Naive thymus-derived CD8-positive, alpha-beta T cell (primary cell): ENCODE measurements at regions not wholly inside any gene's neighbourhood (a gene's known extent, or its start where the extent isn't known, plus 50 kb on each side); places are given as distances from the start of the nearest gene placed in this dataset.

Source experiments
- ATAC-seq, 2 donors: fragments of 150-1000 bp; cut with Tn5 transposase in 1 of 2; sonication (Bioruptor Pico), chemical (Tn5 transposase) in 1 of 2; 1 replicate in 1 of 2; 2 replicates in 1 of 2; pipeline ENCODE4 v1.10.0; 2021; ENCODE audit warnings: mild to moderate bottlenecking in 2 of 2, moderate library complexity in 2 of 2
- POLR2A ChIA-PET: fragments of 350-600 bp; sonication (Branson Sonifier 250); formaldehyde crosslinking; loops from one replicate; lab custom pipeline; 2021; ENCODE audit warnings: antibody characterized with exemption; lab: Charles Lee
- DNase-seq, 10 donors: peaks; one replicate each; pipeline versions ENCODE4 v3.0.0 to v3.0.0-alpha.2; 2020 to 2022
- H3K27ac Mint-ChIP-seq, 10 donors: one replicate each; pipeline ENCODE4 v1.8.0; 2020 to 2022; ENCODE audit warnings: mild to moderate bottlenecking in 10 of 10, mixed read lengths in 10 of 10, moderate library complexity in 4 of 10, inconsistent platforms in 1 of 10
- H3K27me3 Mint-ChIP-seq, 5 donors: one replicate each; pipeline ENCODE4 v1.8.0; 2021 to 2022; ENCODE audit warnings: mixed read lengths in 5 of 5
- H3K36me3 Mint-ChIP-seq, 3 donors: one replicate each; pipeline ENCODE4 v1.8.0; 2020 to 2022; ENCODE audit warnings: mixed read lengths in 3 of 3, mild to moderate bottlenecking in 2 of 3, inconsistent platforms in 1 of 3
- H3K4me1 Mint-ChIP-seq, 4 donors: one replicate each; pipeline ENCODE4 v1.8.0; 2021 to 2022; ENCODE audit warnings: mixed read lengths in 4 of 4
- H3K4me3 Mint-ChIP-seq, 10 donors: one replicate each; pipeline ENCODE4 v1.8.0; 2020 to 2022; ENCODE audit warnings: mild to moderate bottlenecking in 10 of 10, mixed read lengths in 10 of 10, moderate library complexity in 6 of 10, inconsistent platforms in 1 of 10
- H3K9me3 Mint-ChIP-seq, 9 donors: one replicate each; pipeline ENCODE4 v1.8.0; 2020 to 2022; ENCODE audit warnings: mixed read lengths in 9 of 9, mild to moderate bottlenecking in 3 of 9, inconsistent platforms in 1 of 9, moderate library complexity in 1 of 9

DNA sequence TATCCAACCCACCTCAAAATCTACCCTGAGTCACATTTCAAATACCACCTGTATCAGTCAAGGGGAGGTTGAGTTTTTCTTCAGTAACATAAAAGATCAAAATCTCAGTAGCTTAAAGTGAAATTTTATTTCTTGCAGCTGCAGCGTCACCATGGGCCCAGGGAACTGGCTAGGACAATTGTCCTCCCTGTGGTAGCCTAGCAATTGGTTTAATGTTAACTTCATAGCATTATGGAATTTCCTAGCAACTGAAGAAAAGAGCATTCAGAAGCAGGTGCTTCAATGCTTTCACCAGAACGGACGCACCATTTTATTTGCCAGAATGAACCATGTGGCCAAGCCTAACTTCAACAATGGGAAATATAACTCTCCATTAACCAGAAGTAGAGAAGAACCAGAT is 359.3 kb upstream of the TSHZ3 start:
- H3K36me3 Mint-ChIP-seq: no peaks in the 10 kb centered on the region
- peaks cover 0 to 8% (median 0%) of the 10 kb centered on the region in 5 donors for H3K27me3 Mint-ChIP-seq
- ATAC-seq (no peak), DNase-seq (no peak)
- H3K4me3 Mint-ChIP-seq: no peak overlapping the region
- H3K4me1 Mint-ChIP-seq: no peaks in the 10 kb centered on the region
- POLR2A ChIA-PET: no interaction called here
- H3K27ac Mint-ChIP-seq: no peak overlapping the region
- peaks cover 0 to 21% (median 6%) of the 10 kb centered on the region in 9 donors for H3K9me3 Mint-ChIP-seq

GRCh38 chr19:31709476-31709875 is 360.2 kb upstream of the TSHZ3 start:
- ATAC-seq: no peak
- POLR2A ChIA-PET: no interaction called here
- H3K4me3 Mint-ChIP-seq: no peak overlapping the region
- H3K27ac Mint-ChIP-seq: no peak overlapping the region
- no peaks in the 10 kb centered on the region for H3K36me3 Mint-ChIP-seq
- DNase-seq: no peak
- peaks cover 0 to 15% (median 3%) of the 10 kb centered on the region in 9 donors for H3K9me3 Mint-ChIP-seq
- H3K27me3 Mint-ChIP-seq: peaks cover 0 to 12% (median 2%) of the 10 kb centered on the region in 5 donors
- H3K4me1 Mint-ChIP-seq: no peaks in the 10 kb centered on the region

DNA sequence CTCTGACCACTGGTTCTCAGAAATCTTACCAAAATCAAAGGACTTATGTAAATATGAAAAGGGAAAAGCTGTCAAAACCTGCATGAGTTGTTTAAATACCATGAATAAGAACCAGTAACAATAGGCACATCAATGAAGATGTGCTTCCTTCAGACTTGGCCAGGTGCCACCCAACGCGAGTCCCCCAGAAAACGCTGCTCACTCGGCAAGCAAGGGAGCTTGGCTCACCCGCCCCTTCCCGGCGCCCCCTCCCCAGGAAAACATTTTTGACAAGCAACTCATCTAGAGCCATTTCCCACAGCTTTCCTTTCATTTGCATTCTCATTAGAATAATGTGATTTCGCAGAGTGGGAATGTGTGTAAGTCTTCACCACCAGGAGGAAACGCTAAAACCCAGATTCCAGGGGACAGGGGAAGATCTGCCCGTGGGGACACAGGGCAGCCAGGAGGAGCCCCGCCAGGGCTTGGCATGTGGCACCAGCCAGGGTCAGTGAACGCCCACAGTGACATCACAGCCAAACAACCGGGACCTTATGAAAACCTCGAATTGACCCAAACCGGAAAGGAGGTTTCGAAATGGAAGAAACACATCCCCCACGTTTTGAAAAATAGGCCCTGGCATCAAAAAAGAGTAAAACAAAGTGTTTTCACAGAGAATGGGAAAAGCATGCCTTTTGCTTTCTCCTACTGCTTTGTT is 366.2 kb upstream of the TSHZ3 start:
- H3K27ac Mint-ChIP-seq: no peak overlapping the region
- POLR2A ChIA-PET: no interaction called here
- H3K4me1 Mint-ChIP-seq: no peaks in the 10 kb centered on the region
- ATAC-seq (no peak), DNase-seq (no peak)
- H3K36me3 Mint-ChIP-seq: no peaks in the 10 kb centered on the region
- H3K9me3 Mint-ChIP-seq: peaks cover 0 to 15% (median 2%) of the 10 kb centered on the region in 9 donors
- no peak overlapping the region for H3K4me3 Mint-ChIP-seq
- peaks cover 0 to 12% (median 2%) of the 10 kb centered on the region in 5 donors for H3K27me3 Mint-ChIP-seq

- DNase-seq (no peak), ATAC-seq (no peak)
- H3K4me1 Mint-ChIP-seq: no peaks in the 10 kb centered on the region
- H3K9me3 Mint-ChIP-seq: peaks cover 0 to 12% (median 2%) of the 10 kb centered on the region in 9 donors
- H3K27me3 Mint-ChIP-seq: peaks cover 0 to 12% (median 5%) of the 10 kb centered on the region in 5 donors
- H3K27ac Mint-ChIP-seq: no peak overlapping the region
- POLR2A ChIA-PET: no interaction called here
- H3K4me3 Mint-ChIP-seq: no peak overlapping the region
- H3K36me3 Mint-ChIP-seq: no peaks in the 10 kb centered on the region
Observed at GRCh38 chr19:31716826-31717225, 367.6 kb upstream of the TSHZ3 start.

DNA sequence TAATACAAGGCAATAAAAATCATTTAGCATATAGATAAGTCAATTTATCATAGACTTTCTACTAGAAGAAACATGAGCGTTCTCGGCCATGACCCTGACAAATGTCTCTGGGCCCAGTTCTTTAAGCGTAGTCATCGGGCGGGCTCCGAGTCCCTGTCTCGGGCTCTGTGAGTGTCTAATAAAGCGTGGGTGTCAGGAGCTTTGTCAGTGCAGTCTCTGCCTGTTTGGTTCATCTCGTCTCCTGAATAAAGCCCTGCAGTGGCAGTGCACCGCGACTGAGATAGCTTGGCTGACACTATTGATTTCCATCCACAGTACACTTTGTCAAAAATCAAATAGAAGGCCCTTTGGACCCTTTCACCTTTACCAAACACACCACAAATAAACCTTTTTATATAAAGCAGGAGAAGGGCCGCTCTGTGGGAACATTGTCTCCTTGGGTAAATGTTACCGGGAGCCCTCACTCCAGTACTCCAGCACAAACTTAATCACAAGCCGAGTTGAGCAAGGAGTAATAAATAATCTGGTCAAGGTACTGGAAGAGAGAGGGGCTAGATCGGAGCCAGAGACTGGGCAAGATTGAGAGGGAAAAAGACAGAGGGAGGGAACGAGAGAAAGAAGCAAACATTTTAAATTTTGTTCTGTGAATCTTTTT is 368.2 kb upstream of the TSHZ3 start:
- ATAC-seq: no peak
- Mint-ChIP-seq H3K9me3 (peaks cover 0 to 12% (median 2%) of the 10 kb centered on the region in 9 donors), H3K36me3 (no peaks in the 10 kb centered on the region), H3K27me3 (peaks cover 0 to 12% (median 5%) of the 10 kb centered on the region in 5 donors), H3K4me1 (no peaks in the 10 kb centered on the region), H3K27ac (no peak overlapping the region), H3K4me3 (no peak overlapping the region)
- POLR2A ChIA-PET: no interaction called here
- DNase-seq: no peak

- DNase-seq (no peak), ATAC-seq (no peak)
- peaks cover 0 to 7% (median 0%) of the 10 kb centered on the region in 9 donors for H3K9me3 Mint-ChIP-seq
- no peak overlapping the region for H3K4me3 Mint-ChIP-seq
- no peaks in the 10 kb centered on the region for H3K4me1 Mint-ChIP-seq
- H3K36me3 Mint-ChIP-seq: no peaks in the 10 kb centered on the region
- no peak overlapping the region for H3K27ac Mint-ChIP-seq
- POLR2A ChIA-PET: no interaction called here
- H3K27me3 Mint-ChIP-seq: peaks cover 0 to 11% (median 5%) of the 10 kb centered on the region in 5 donors
Observed at GRCh38 chr19:31718032-31718431, 368.8 kb upstream of the TSHZ3 start.

DNA sequence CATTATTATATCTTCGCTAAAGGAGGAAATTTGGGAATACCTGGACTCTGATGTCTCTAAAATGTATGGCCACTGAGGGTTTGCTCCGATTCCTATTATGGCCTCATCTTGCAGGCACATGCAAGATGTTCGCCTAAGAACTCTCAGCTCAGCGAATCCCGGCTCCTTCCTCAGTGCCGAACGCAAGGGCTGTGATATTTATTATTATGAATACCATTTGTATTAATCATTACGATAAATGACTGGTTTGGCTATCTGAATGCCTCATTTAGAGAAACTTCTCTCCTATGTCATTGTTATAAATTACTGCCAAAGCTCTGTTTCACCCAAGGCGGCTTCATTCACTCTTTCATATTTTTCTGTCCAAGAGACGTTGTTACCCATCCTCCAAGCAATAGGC is 369.7 kb upstream of the TSHZ3 start:
- POLR2A ChIA-PET: no interaction called here
- H3K36me3 Mint-ChIP-seq: no peaks in the 10 kb centered on the region
- H3K27me3 Mint-ChIP-seq: peaks cover 0 to 5% (median 2%) of the 10 kb centered on the region in 5 donors
- H3K9me3 Mint-ChIP-seq: peaks cover 0 to 2% (median 0%) of the 10 kb centered on the region in 9 donors
- no peaks in the 10 kb centered on the region for H3K4me1 Mint-ChIP-seq
- H3K27ac Mint-ChIP-seq: no peak overlapping the region
- ATAC-seq (no peak), DNase-seq (no peak)
- no peak overlapping the region for H3K4me3 Mint-ChIP-seq

- H3K9me3 Mint-ChIP-seq: peaks cover 0 to 2% (median 0%) of the 10 kb centered on the region in 9 donors
- no peaks in the 10 kb centered on the region for H3K36me3 Mint-ChIP-seq
- H3K27me3 Mint-ChIP-seq: peaks cover 0 to 5% (median 2%) of the 10 kb centered on the region in 5 donors
- POLR2A ChIA-PET: no interaction called here
- H3K27ac Mint-ChIP-seq: no peak overlapping the region
- no peak overlapping the region for H3K4me3 Mint-ChIP-seq
- DNase-seq (no peak), ATAC-seq (no peak)
- no peaks in the 10 kb centered on the region for H3K4me1 Mint-ChIP-seq
Observed at GRCh38 chr19:31723101-31723500, 373.9 kb upstream of the TSHZ3 start.

GRCh38 chr19:31725051-31725450 is 375.8 kb upstream of the TSHZ3 start:
- H3K27ac Mint-ChIP-seq: no peak overlapping the region
- no peak for ATAC-seq
- POLR2A ChIA-PET: no interaction called here

GRCh38 chr19:31727536-31727935 is 378.3 kb upstream of the TSHZ3 start:
- Mint-ChIP-seq H3K27me3 (peaks cover 0 to 3% (median 0%) of the 10 kb centered on the region in 5 donors), H3K4me1 (no peaks in the 10 kb centered on the region), H3K36me3 (no peaks in the 10 kb centered on the region), H3K4me3 (no peak overlapping the region), H3K27ac (no peak overlapping the region), H3K9me3 (peaks cover 0 to 3% (median 0%) of the 10 kb centered on the region in 9 donors)
- no peak for DNase-seq
- ATAC-seq: no peak
- POLR2A ChIA-PET: no interaction called here

More at GRCh38 chr19:31725051-31725450, 375.8 kb upstream of the TSHZ3 start:
- H3K36me3 Mint-ChIP-seq: no peaks in the 10 kb centered on the region
- no peaks in the 10 kb centered on the region for H3K4me1 Mint-ChIP-seq
- peaks cover 0 to 5% (median 2%) of the 10 kb centered on the region in 5 donors for H3K27me3 Mint-ChIP-seq
- H3K4me3 Mint-ChIP-seq: no peak overlapping the region
- peaks cover 0 to 3% (median 0%) of the 10 kb centered on the region in 9 donors for H3K9me3 Mint-ChIP-seq
- no peak for DNase-seq

- ATAC-seq (no peak), DNase-seq (no peak)
- H3K4me3 Mint-ChIP-seq: no peak overlapping the region
- POLR2A ChIA-PET: no interaction called here
- peaks cover 0 to 3% (median 0%) of the 10 kb centered on the region in 9 donors for H3K9me3 Mint-ChIP-seq
- H3K27me3 Mint-ChIP-seq: peaks cover 0 to 7% (median 4%) of the 10 kb centered on the region in 5 donors
- no peak overlapping the region for H3K27ac Mint-ChIP-seq
- no peaks in the 10 kb centered on the region for H3K36me3 Mint-ChIP-seq
- no peaks in the 10 kb centered on the region for H3K4me1 Mint-ChIP-seq
Observed at GRCh38 chr19:31730270-31730669, 381.0 kb upstream of the TSHZ3 start.

DNA sequence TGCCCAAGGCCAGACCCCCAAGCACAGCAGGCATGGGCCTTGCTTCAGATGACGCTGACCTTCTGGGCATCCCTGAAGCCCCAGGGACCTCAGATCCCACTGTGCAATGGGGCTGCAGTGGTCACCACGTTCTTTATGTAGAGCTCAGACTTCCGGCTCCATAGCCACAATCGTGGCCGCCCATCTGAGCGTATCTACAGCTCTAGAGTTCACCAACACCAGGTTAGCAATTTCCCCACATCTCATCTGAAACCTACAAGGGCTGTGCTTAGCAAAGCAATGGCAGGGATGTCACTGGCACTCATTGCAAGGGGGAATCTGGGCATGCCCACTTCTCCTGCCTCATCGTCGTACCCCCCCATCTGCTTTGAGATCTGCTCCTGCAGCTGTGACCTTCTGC is 384.4 kb upstream of the TSHZ3 start:
- ATAC-seq (no peak), DNase-seq (no peak)
- H3K4me1 Mint-ChIP-seq: no peaks in the 10 kb centered on the region
- H3K27me3 Mint-ChIP-seq: peaks cover 0 to 7% (median 2%) of the 10 kb centered on the region in 5 donors
- H3K27ac Mint-ChIP-seq: no peak overlapping the region
- POLR2A ChIA-PET: no interaction called here
- no peaks in the 10 kb centered on the region for H3K36me3 Mint-ChIP-seq
- no peak overlapping the region for H3K4me3 Mint-ChIP-seq
- no peaks in the 10 kb centered on the region for H3K9me3 Mint-ChIP-seq

DNA sequence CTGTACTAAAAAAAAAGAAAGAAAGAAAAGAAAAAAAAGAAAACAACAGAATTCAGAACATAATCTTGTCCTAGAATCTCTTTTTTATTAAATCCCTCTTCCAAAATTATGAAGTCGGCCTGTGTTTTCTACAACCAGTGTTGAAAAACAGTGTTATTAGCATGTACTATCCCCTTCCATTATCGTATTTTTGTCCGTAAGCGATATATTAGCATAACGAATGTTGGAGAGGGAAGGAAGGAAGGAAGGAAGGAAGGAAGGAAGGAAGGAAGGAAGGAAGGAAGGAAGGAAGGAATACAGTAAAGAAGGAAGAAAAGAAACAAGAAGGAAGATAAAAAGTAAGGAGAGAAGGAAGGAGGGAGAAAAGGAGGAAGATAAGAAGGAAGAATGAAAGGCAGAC is 393.0 kb upstream of the TSHZ3 start:
- H3K9me3 Mint-ChIP-seq: no peaks in the 10 kb centered on the region
- peaks cover 0 to 19% (median 0%) of the 10 kb centered on the region in 5 donors for H3K27me3 Mint-ChIP-seq
- POLR2A ChIA-PET: no interaction called here
- ATAC-seq (no peak), DNase-seq (no peak)
- H3K36me3 Mint-ChIP-seq: no peaks in the 10 kb centered on the region
- no peaks in the 10 kb centered on the region for H3K4me1 Mint-ChIP-seq
- H3K27ac Mint-ChIP-seq: no peak overlapping the region
- no peak overlapping the region for H3K4me3 Mint-ChIP-seq
